IgD-negative memory B cell (primary cell): ENCODE measurements at regions not wholly inside any gene's neighbourhood (a gene's known extent, or its start where the extent isn't known, plus 50 kb on each side); places are given as distances from the start of the nearest gene placed in this dataset.
"Not testable (repeated sequence)": the region's sequence is repeated elsewhere in the genome, so short reads cannot be mapped to it uniquely, and the experiment has no call there.

Experiments used
- H3K27ac Mint-ChIP-seq, 3 donors: one replicate each; pipeline ENCODE4 v1.8.0; 2020 to 2022; ENCODE audit warnings: mild to moderate bottlenecking in 3 of 3, mixed read lengths in 3 of 3, moderate library complexity in 1 of 3
- H3K27me3 Mint-ChIP-seq: one replicate; pipeline ENCODE4 v1.8.0; 2021; ENCODE audit warnings: mixed read lengths
- H3K36me3 Mint-ChIP-seq: one replicate; pipeline ENCODE4 v1.8.0; 2020; ENCODE audit warnings: mild to moderate bottlenecking, mixed read lengths
- H3K4me1 Mint-ChIP-seq, 3 donors: one replicate each; pipeline ENCODE4 v1.8.0; 2020 to 2022; ENCODE audit warnings: mixed read lengths in 3 of 3, mild to moderate bottlenecking in 1 of 3
- H3K4me3 Mint-ChIP-seq, 4 donors: one replicate each; pipeline ENCODE4 v1.8.0; 2020 to 2022; ENCODE audit warnings: mild to moderate bottlenecking in 4 of 4, mixed read lengths in 4 of 4, moderate library complexity in 3 of 4
- H3K9me3 Mint-ChIP-seq, 3 donors: one replicate each; pipeline ENCODE4 v1.8.0; 2020 to 2021; ENCODE audit warnings: mixed read lengths in 3 of 3, mild to moderate bottlenecking in 1 of 3

GRCh38 chr10:28880683-28880950, 203.3 kb downstream of the BAMBI start:
- Mint-ChIP-seq H3K36me3 (no peaks in the 10 kb centered on the region), H3K27ac (no peak overlapping the region), H3K4me3 (no peak overlapping the region), H3K4me1 (no peaks in the 10 kb centered on the region), H3K9me3 (no peaks in the 10 kb centered on the region), H3K27me3 (no peaks in the 10 kb centered on the region)

DNA sequence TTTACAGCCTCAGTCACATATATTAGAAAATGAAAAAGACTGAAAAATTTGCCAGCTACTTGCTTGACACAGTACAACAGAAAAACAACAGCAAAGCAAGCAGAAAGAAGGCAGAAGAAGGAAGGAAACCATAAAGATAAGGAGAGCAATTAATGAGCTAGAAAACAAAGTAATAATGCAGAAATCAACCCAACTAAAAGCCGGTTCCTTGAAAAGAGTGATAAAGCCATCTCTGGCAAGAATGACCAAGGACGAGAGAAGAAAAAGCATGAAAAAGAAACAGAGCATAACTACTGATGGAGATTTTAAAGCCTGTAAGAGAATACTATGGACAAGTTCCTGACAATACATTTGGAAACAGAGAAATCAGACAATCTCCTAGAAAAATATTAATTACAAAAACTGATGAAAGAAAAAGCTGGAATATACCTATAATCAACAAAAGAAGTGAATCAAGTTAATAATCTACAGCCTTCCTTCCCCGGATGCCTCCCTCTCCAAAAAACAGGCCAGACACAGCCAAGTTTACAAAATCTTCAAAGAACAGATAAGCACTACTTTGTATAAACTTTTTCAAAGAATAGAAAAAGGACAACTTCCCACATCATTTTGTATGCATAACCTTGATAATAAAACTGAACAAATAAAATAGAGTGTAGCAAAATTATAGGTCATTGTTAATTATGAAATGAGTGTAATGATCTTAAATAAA, 204.0 kb downstream of the BAMBI start:
- no peak overlapping the region for H3K27ac Mint-ChIP-seq
- H3K4me1 Mint-ChIP-seq, result no peaks in the 10 kb centered on the region
- no peak overlapping the region for H3K4me3 Mint-ChIP-seq
- no peaks in the 10 kb centered on the region for H3K36me3 Mint-ChIP-seq
- H3K9me3 Mint-ChIP-seq, result no peaks in the 10 kb centered on the region
- no peaks in the 10 kb centered on the region for H3K27me3 Mint-ChIP-seq

DNA sequence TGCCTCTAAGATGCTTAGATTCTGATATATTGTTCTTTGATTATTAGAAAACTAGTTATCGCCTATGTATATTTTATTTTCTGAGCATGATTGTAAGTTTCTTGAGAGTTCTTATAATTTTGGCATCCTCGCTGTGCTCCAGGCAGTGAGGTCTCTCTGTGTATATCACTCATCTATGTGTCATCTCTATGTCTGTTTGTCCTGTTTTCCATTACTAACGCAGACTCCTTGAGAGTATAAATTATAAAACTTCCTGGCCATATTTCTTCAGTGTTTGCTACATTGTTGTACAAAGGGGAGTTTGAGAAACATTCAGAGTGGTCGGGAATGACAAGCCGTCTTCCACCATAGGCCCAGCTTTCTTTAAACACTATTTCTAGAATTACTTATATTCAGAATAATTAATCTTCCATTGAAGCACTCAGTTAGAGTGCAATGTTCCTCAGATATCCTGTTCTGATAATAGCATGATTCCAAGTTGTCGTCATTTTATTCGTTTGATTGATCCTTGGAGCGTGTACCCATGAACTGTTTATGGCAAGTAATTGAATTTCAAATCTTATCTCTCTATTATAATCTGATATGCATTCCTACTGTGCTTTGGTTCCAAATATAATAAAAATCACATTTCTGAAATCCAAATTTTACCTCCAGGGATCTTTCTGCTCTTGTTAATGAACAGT, 206.6 kb downstream of the BAMBI start:
- no peak overlapping the region for H3K27ac Mint-ChIP-seq
- H3K27me3 Mint-ChIP-seq, result no peaks in the 10 kb centered on the region
- H3K4me3 Mint-ChIP-seq, result no peak overlapping the region
- H3K9me3 Mint-ChIP-seq, result no peaks in the 10 kb centered on the region
- H3K36me3 Mint-ChIP-seq, result no peaks in the 10 kb centered on the region
- no peaks in the 10 kb centered on the region for H3K4me1 Mint-ChIP-seq

DNA sequence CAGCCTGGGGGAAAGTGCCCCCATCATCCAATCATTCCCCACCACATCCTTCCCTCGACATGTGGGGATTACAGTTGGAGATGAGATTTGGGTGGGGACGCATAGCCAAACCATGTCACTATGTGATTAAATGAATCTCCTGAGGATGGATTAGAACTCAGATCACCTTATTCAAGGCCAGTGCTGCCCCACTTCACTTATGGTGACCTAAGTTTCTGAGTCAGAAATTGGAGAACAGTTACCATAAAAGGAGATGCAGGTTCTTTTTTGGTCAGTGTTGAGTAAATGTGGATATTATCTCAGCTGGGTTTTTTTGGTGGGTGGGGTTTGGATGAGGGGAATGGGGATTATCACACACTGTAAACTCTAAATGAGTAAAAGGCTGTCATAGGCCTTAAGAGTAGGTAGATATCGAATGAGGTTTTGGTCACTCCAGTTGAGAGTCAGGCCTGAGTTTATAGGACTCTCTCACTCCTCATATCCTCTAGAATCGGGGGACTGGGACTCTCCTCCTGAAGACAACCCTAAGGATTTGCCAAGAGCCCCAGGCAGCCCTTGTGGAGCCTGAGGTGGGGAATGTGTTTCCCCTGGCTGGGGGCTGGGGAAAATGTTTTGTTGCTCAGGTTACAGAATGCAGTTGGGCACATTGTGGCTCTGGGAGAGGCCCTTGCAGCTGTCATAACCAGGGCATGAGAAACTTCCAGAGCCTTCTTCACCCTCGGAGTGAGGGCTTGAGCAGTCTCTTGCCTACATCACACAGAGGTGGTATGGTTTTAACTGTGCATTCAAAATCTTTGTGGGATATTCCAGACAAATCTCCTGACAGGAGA, 213.0 kb downstream of the BAMBI start:
- H3K9me3 Mint-ChIP-seq, result no peaks in the 10 kb centered on the region
- H3K4me1 Mint-ChIP-seq, result no peaks in the 10 kb centered on the region
- H3K27ac Mint-ChIP-seq, result no peak overlapping the region
- H3K36me3 Mint-ChIP-seq, result no peaks in the 10 kb centered on the region
- no peak overlapping the region for H3K4me3 Mint-ChIP-seq
- no peaks in the 10 kb centered on the region for H3K27me3 Mint-ChIP-seq

GRCh38 chr10:28891058-28891713, 213.9 kb downstream of the BAMBI start:
- no peaks in the 10 kb centered on the region for H3K36me3 Mint-ChIP-seq
- no peak overlapping the region for H3K27ac Mint-ChIP-seq
- no peaks in the 10 kb centered on the region for H3K27me3 Mint-ChIP-seq
- H3K9me3 Mint-ChIP-seq, result no peaks in the 10 kb centered on the region
- H3K4me3 Mint-ChIP-seq, result no peak overlapping the region
- H3K4me1 Mint-ChIP-seq, result no peaks in the 10 kb centered on the region

DNA sequence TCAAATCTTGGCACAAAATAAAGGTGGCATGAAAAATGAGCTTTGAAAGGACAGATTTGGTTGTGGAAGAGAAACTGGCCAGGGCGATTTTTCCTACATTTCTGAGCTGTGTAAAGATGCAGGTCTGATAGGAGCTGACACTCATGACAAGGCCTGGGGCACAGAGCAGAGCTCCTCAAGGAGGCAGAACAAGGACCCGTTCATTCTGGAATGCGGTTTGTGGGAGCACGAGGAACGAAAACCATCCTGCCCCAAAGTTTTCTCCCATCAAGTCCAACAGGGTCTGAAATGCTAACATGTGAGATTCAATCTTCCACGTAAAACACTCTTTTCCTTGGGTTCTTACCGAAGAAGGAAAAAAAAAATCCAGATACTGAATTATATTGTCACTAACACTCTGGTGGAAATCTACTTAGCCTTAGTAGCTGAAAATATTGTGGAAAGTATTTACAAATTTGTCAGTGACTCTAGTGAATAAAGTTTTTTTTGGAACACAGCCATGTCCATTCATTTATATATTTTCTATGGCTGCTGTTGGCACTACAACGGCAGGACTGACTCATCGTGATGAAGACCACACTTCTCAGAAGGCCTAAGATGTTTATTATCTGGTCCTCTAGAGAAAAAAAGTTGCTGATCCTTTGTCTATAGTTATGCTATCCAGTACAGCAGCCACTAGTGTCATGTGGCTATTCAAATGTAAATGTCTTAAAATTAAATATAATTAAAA, 215.7 kb downstream of the BAMBI start:
- Mint-ChIP-seq H3K4me3 (no peak overlapping the region), H3K27me3 (peaks cover 2% of the 10 kb centered on the region), H3K4me1 (no peaks in the 10 kb centered on the region), H3K27ac (no peak overlapping the region), H3K9me3 (no peaks in the 10 kb centered on the region), H3K36me3 (no peaks in the 10 kb centered on the region)

- H3K27me3 Mint-ChIP-seq, result peaks cover 2% of the 10 kb centered on the region
- H3K36me3 Mint-ChIP-seq, result no peaks in the 10 kb centered on the region
- H3K27ac Mint-ChIP-seq, result no peak overlapping the region
- H3K9me3 Mint-ChIP-seq, result no peaks in the 10 kb centered on the region
- no peaks in the 10 kb centered on the region for H3K4me1 Mint-ChIP-seq
- no peak overlapping the region for H3K4me3 Mint-ChIP-seq
Measured at GRCh38 chr10:28894146-28894545, 216.8 kb downstream of the BAMBI start.

DNA sequence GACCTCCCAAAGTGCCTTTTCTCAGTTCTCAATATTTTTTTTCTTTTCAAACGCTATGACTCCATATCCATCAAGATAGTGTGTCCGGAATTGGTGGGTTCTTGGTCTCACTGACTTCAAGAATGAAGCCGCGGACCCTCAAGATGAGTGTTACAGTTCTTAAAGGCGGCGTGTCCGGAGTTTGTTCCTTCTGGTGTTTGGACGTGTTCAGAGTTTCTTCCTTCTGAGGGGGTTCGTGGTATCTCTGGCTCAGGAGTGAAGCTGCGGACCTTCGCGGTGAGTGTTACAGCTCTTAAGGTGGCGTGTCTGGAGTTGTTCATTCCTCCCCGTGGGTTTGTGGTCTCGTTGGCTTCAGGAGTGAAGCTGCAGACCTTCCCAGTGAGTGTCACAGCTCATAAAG, 218.3 kb downstream of the BAMBI start:
- not testable (repeated sequence) for H3K27me3 Mint-ChIP-seq, H3K9me3 Mint-ChIP-seq, H3K36me3 Mint-ChIP-seq, H3K4me3 Mint-ChIP-seq, H3K4me1 Mint-ChIP-seq, H3K27ac Mint-ChIP-seq

GRCh38 chr10:28896791-28897409, 219.6 kb downstream of the BAMBI start:
- H3K4me1 Mint-ChIP-seq, H3K27ac Mint-ChIP-seq, H3K9me3 Mint-ChIP-seq, H3K27me3 Mint-ChIP-seq, H3K4me3 Mint-ChIP-seq, H3K36me3 Mint-ChIP-seq: not testable (repeated sequence)

GRCh38 chr10:28897617-28898464, 220.5 kb downstream of the BAMBI start:
- no peaks in the 10 kb centered on the region for H3K36me3 Mint-ChIP-seq
- peaks cover 2% of the 10 kb centered on the region for H3K27me3 Mint-ChIP-seq
- H3K27ac Mint-ChIP-seq, result no peak overlapping the region
- H3K9me3 Mint-ChIP-seq, result no peaks in the 10 kb centered on the region
- no peak overlapping the region for H3K4me3 Mint-ChIP-seq
- H3K4me1 Mint-ChIP-seq, result no peaks in the 10 kb centered on the region

DNA sequence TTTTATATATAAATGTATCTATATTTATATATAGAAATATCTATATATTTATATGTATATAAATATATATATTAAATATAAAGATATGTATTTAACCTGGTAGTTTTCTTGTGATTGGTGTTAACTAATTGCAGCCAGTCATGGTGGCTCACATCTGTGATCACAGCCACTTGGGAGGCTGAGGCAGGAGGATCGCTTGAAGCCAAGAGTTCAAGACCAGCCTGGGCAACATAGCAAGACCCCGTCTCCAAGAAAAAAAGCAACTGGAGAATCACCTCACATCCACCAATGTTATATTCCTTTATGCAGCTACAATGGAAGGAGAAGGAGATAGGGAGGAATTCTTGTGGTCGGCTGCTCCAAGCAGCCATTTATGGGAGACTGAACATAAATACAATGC, 224.9 kb downstream of the BAMBI start:
- H3K9me3 Mint-ChIP-seq, result no peaks in the 10 kb centered on the region

GRCh38 chr10:28903063-28903462, 225.7 kb downstream of the BAMBI start:
- Mint-ChIP-seq H3K27me3 (no peaks in the 10 kb centered on the region), H3K4me3 (no peak overlapping the region), H3K9me3 (no peaks in the 10 kb centered on the region), H3K4me1 (no peaks in the 10 kb centered on the region), H3K27ac (peak overlapping the region in 1 of 3 donors; percentile 3), H3K36me3 (no peaks in the 10 kb centered on the region)

More for the DNA sequence above, 224.9 kb downstream of the BAMBI start:
- Mint-ChIP-seq H3K4me3 (no peak overlapping the region), H3K27me3 (peaks cover 2% of the 10 kb centered on the region), H3K36me3 (no peaks in the 10 kb centered on the region), H3K27ac (no peak overlapping the region), H3K4me1 (no peaks in the 10 kb centered on the region)

DNA sequence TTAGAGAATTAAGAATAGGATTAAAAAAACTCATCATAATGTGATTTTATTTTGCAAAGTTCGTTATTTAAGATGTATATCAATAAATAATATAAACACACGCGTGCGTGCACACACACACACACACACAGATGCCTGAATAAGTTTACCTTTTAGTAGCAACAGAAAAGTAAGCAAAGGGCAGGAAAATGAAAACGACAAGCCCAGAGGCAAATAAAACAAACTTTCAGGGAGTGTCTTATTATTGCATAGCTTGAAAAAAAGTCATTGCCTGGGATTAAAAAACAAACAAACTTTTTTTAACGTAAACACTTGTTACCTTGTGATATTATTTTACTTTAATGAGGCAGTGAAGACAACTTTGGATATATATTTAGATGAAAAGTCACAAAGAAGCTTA, 226.4 kb downstream of the BAMBI start:
- Mint-ChIP-seq H3K9me3 (no peaks in the 10 kb centered on the region), H3K4me3 (no peak overlapping the region), H3K36me3 (no peaks in the 10 kb centered on the region), H3K27me3 (no peaks in the 10 kb centered on the region), H3K4me1 (no peaks in the 10 kb centered on the region), H3K27ac (no peak overlapping the region)

GRCh38 chr10:28905371-28905770, 228.1 kb downstream of the BAMBI start:
- Mint-ChIP-seq H3K4me1 (no peaks in the 10 kb centered on the region), H3K27ac (no peak overlapping the region), H3K36me3 (no peaks in the 10 kb centered on the region), H3K27me3 (no peaks in the 10 kb centered on the region), H3K4me3 (no peak overlapping the region), H3K9me3 (no peaks in the 10 kb centered on the region)
